H9 (cell line): ENCODE measurements at regions not wholly inside any gene's neighbourhood (a gene's known extent, or its start where the extent isn't known, plus 50 kb on each side); places are given as distances from the start of the nearest gene placed in this dataset.
A peak's percentile ranks its signal among the peaks of the same experiment; 100 is the strongest.

ENCODE experiments used
- DNase-seq: peaks from one replicate; pipeline ENCODE4 v3.0.0-alpha.2; 2017
- H2AFZ ChIP-seq: one replicate; pipeline ENCODE4 v1.6.1; 2013; ENCODE audit warnings: mild to moderate bottlenecking, low read length, control low read depth, moderate library complexity
- H2AK5ac ChIP-seq: 2 replicates; pipeline ENCODE4 v1.6.1; 2013; ENCODE audit warnings: low read length, control low read depth, mixed read lengths; ENCODE audit not compliant: insufficient read length
- H2BK120ac ChIP-seq: one replicate; pipeline ENCODE4 v1.6.1; 2013; ENCODE audit warnings: low read depth, mild to moderate bottlenecking, low read length, control low read depth, inconsistent platforms; ENCODE audit not compliant: poor library complexity, severe bottlenecking
- H2BK12ac ChIP-seq: 2 replicates; pipeline ENCODE4 v1.6.1; 2013; ENCODE audit warnings: low read length, control low read depth, mixed read lengths, low read depth; ENCODE audit not compliant: insufficient read length
- H2BK15ac ChIP-seq: 2 replicates; pipeline ENCODE4 v1.6.1; 2013; ENCODE audit warnings: low read depth, low read length, control low read depth
- H2BK20ac ChIP-seq: one replicate; pipeline ENCODE4 v1.6.1; 2013; ENCODE audit warnings: low read depth, mild to moderate bottlenecking, low read length, control low read depth, inconsistent platforms; ENCODE audit not compliant: poor library complexity, severe bottlenecking
- H2BK5ac ChIP-seq: 2 replicates; pipeline ENCODE4 v1.6.1; 2013; ENCODE audit warnings: low read length, control low read depth, mixed read lengths; ENCODE audit not compliant: insufficient read length
- H3K14ac ChIP-seq: 2 replicates; pipeline ENCODE4 v1.6.1; 2013; ENCODE audit warnings: low read length, control low read depth; ENCODE audit not compliant: insufficient read depth
- H3K18ac ChIP-seq: 2 replicates; pipeline ENCODE4 v1.6.1; 2013; ENCODE audit warnings: low read depth, mild to moderate bottlenecking, mixed read lengths, low read length, control low read depth; ENCODE audit not compliant: insufficient read length
- H3K23ac ChIP-seq: 2 replicates; pipeline ENCODE4 v1.6.1; 2013; ENCODE audit warnings: low read length, control low read depth, mixed read lengths, low read depth; ENCODE audit not compliant: insufficient read length
- H3K23me2 ChIP-seq: 2 replicates; pipeline ENCODE4 v1.6.1; 2013; ENCODE audit warnings: low read depth, mild to moderate bottlenecking, mixed read lengths, low read length, control low read depth; ENCODE audit not compliant: insufficient read length, poor library complexity, severe bottlenecking
- H3K27ac ChIP-seq: 2 replicates; pipeline ENCODE4 v1.5.1; 2013; ENCODE audit warnings: low read length, control low read depth, mixed read lengths, low read depth; ENCODE audit not compliant: insufficient read length
- H3K27me3 ChIP-seq: 2 replicates; pipeline ENCODE4 v1.6.1; 2013; ENCODE audit warnings: low read length, control low read depth, inconsistent platforms; ENCODE audit not compliant: insufficient read depth
- H3K4ac ChIP-seq: 2 replicates; pipeline ENCODE4 v1.6.1; 2013; ENCODE audit warnings: low read depth, mild to moderate bottlenecking, control low read depth, inconsistent platforms, low read length, moderate library complexity
- H3K4me1 ChIP-seq: 2 replicates; pipeline ENCODE4 v1.6.1; 2013; ENCODE audit warnings: low read length, control low read depth, inconsistent platforms; ENCODE audit not compliant: insufficient read depth
- H3K4me2 ChIP-seq: 2 replicates; pipeline ENCODE4 v1.6.1; 2013; ENCODE audit warnings: low read length, control low read depth, mixed read lengths; ENCODE audit not compliant: insufficient read length, insufficient read depth
- H3K56ac ChIP-seq: 2 replicates; pipeline ENCODE4 v1.6.1; 2013; ENCODE audit warnings: low read depth, mild to moderate bottlenecking, mixed read lengths, low read length, control low read depth; ENCODE audit not compliant: insufficient read length
- H3K79me1 ChIP-seq: 2 replicates; pipeline ENCODE4 v1.6.1; 2013; ENCODE audit warnings: low read depth, mild to moderate bottlenecking, moderate library complexity, low read length, control low read depth, inconsistent platforms; ENCODE audit not compliant: insufficient read depth, poor library complexity, severe bottlenecking
- H3K79me2 ChIP-seq: 2 replicates; pipeline ENCODE4 v1.6.1; 2013; ENCODE audit warnings: low read length, control low read depth, inconsistent platforms; ENCODE audit not compliant: insufficient read depth
- H3K9ac ChIP-seq: 2 replicates; pipeline ENCODE4 v1.6.1; 2013; ENCODE audit warnings: low read length, control low read depth, mixed read lengths; ENCODE audit not compliant: insufficient read length; ENCODE audit errors: extremely low read depth
- H3K9me3 ChIP-seq: one replicate; pipeline ENCODE4 v1.6.1; 2013; ENCODE audit warnings: low read depth, low read length, inconsistent platforms; ENCODE audit not compliant: control insufficient read depth
- H3T11ph ChIP-seq: one replicate; pipeline ENCODE4 v1.6.1; 2013; ENCODE audit warnings: mild to moderate bottlenecking, low read length, control low read depth, inconsistent platforms
- H4K20me1 ChIP-seq: one replicate; pipeline ENCODE4 v1.6.1; 2013; ENCODE audit not compliant: control insufficient read depth, insufficient read length, insufficient read depth
- H4K5ac ChIP-seq: 2 replicates; pipeline ENCODE4 v1.6.1; 2013; ENCODE audit warnings: low read depth, mild to moderate bottlenecking, mixed read lengths, low read length, control low read depth; ENCODE audit not compliant: insufficient read length
- H4K8ac ChIP-seq: replicated peaks from 2 replicates; pipeline ENCODE4 v1.6.1; 2013; ENCODE audit warnings: low read length, control low read depth, mixed read lengths, low read depth; ENCODE audit not compliant: insufficient read length
- H4K91ac ChIP-seq: 2 replicates; pipeline ENCODE4 v1.6.1; 2013; ENCODE audit warnings: low read depth, mild to moderate bottlenecking, moderate library complexity, mixed read lengths, low read length, control low read depth; ENCODE audit not compliant: insufficient read length
- H3K27ac Mint-ChIP-seq, 3 experiments: 2 replicates in 2 of 3; 3 replicates in 1 of 3; pipeline ENCODE4 v1.8.0; 2020 to 2021; ENCODE audit warnings: mixed read lengths in 3 of 3, mild to moderate bottlenecking in 1 of 3, moderate library complexity in 1 of 3
- H3K27me3 Mint-ChIP-seq: 2 replicates; pipeline ENCODE4 v1.8.0; 2021; ENCODE audit warnings: low read depth, mild to moderate bottlenecking, moderate library complexity, mixed read lengths
- H3K36me3 Mint-ChIP-seq, 3 experiments: 2 replicates in 2 of 3; 3 replicates in 1 of 3; pipeline ENCODE4 v1.8.0; 2020 to 2021; ENCODE audit warnings: low read depth in 3 of 3, mixed read lengths in 3 of 3; ENCODE audit not compliant: insufficient read depth in 1 of 3
- H3K4me1 Mint-ChIP-seq, 2 experiments: 2 replicates each; pipeline ENCODE4 v1.8.0; 2020; ENCODE audit warnings: mixed read lengths in 2 of 2
- H3K4me3 Mint-ChIP-seq, 2 experiments: 2 replicates in 1 of 2; 3 replicates in 1 of 2; pipeline ENCODE4 v1.8.0; 2020 to 2021; ENCODE audit warnings: mild to moderate bottlenecking in 2 of 2, mixed read lengths in 2 of 2, moderate library complexity in 1 of 2
- H3K9me3 Mint-ChIP-seq, 2 experiments: 2 replicates in 1 of 2; 3 replicates in 1 of 2; pipeline ENCODE4 v1.8.0; 2020; ENCODE audit warnings: mild to moderate bottlenecking in 2 of 2, mixed read lengths in 2 of 2, moderate library complexity in 1 of 2
- CTCF ChIP-seq: fragments of 200-600 bp; sonication (generic); conservative IDR thresholded peaks from 3 replicates; pipeline ENCODE4 v1.8.0; 2021; ENCODE audit warnings: antibody characterized with exemption, mild to moderate bottlenecking
- WGBS: extraction: QIAGEN DNeasy Blood & Tissue Kit; methylation state at CpG from one replicate; pipeline ENCODE4 v1.1.7; 2013; ENCODE audit warnings: missing lambda C conversion rate, low lambda C conversion rate, mixed read lengths; ENCODE audit not compliant: insufficient read length; ENCODE audit errors: extremely low coverage; 5-methylcytosine and 5-hydroxymethylcytosine counted together

- Mint-ChIP-seq H3K27ac (no peak overlapping the region), H3K27me3 (peaks cover 39% of the 10 kb centered on the region), H3K4me1 (no peaks in the 10 kb centered on the region), H3K4me3 (no peak overlapping the region), H3K9me3 (peaks cover 19 to 22% of the 10 kb centered on the region in 2 experiments), H3K36me3 (peaks cover 11 to 13% (median 11%) of the 10 kb centered on the region in 3 experiments; a peak in 6 of 7 replicates)
- no peaks in the 10 kb centered on the region for H3K4me1 ChIP-seq
- TF ChIP-seq CTCF = no peak
- no peak overlapping the region for H3K56ac ChIP-seq
- no peaks in the 10 kb centered on the region for H3K79me2 ChIP-seq
- H4K91ac ChIP-seq = no peak overlapping the region
- no peak overlapping the region for H2BK12ac ChIP-seq
- H3K23ac ChIP-seq = no peak overlapping the region
- no peak overlapping the region for H2BK20ac ChIP-seq
- H2BK120ac ChIP-seq = no peak overlapping the region
- no peak for DNase-seq
- H2AK5ac ChIP-seq = no peak overlapping the region
- no peaks in the 10 kb centered on the region for H4K20me1 ChIP-seq
- no peak overlapping the region for H2BK5ac ChIP-seq
- no peak overlapping the region for H3K14ac ChIP-seq
- no CpG with 5 or more reads among the region's 15 CpGs for WGBS
- no peak overlapping the region for H3K9ac ChIP-seq
- no peaks in the 10 kb centered on the region for H3K27me3 ChIP-seq
- no peak overlapping the region for H3K27ac ChIP-seq
- no peak overlapping the region for H3T11ph ChIP-seq
- no peak overlapping the region for H3K4me2 ChIP-seq
- H2AFZ ChIP-seq = no peak overlapping the region
- peaks cover 3% of the 10 kb centered on the region for H3K9me3 ChIP-seq
- H2BK15ac ChIP-seq = no peak overlapping the region
- H3K4ac ChIP-seq = no peak overlapping the region
- no peak overlapping the region for H4K8ac ChIP-seq
- peak overlapping the region; percentile 29 for H3K18ac ChIP-seq
- H3K79me1 ChIP-seq = no peaks in the 10 kb centered on the region
- no peaks in the 10 kb centered on the region for H3K23me2 ChIP-seq
- no peak overlapping the region for H4K5ac ChIP-seq
Observed at GRCh38 chr1:5254131-5254725, 599.8 kb downstream of the AJAP1 start.
